HG03460 (cell line): ENCODE measurements at regions not wholly inside any gene's neighbourhood (a gene's known extent, or its start where the extent isn't known, plus 50 kb on each side); places are given as distances from the start of the nearest gene placed in this dataset.

Experiments
- ATAC-seq: cut with Tn5 transposase; IDR thresholded peaks from one replicate; pipeline ENCODE4 v1.9.1; 2021; ENCODE audit not compliant: unreplicated experiment

- no peak for ATAC-seq
These were observed 774.9 kb upstream of the ZNF608 start for GRCh38 chr5:125521289-125521688.

- no peak for ATAC-seq
These were observed 778.9 kb upstream of the ZNF608 start for GRCh38 chr5:125525356-125525755.

- no peak for ATAC-seq
These were observed 780.5 kb upstream of the ZNF608 start for GRCh38 chr5:125526966-125527365.

DNA sequence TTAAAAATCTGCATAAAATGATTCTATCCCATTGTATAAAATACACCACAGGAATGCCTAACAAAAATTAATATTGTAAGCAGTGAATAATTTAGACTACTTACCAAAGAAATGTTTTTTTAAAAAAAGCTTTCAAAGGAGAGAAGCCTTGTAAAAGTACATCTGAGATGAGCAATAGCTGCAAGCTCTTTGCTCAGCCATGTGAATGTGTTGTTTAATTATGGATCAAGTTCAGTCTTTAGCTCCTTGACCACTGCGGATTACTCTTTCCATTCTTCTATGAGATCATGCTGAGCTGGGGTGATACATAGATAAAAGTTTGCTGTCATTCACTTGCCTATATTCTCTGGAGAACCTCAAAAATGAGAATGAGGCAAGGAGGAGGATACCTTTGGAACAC, 782.4 kb upstream of the ZNF608 start:
- no peak for ATAC-seq

- no peak for ATAC-seq
These were observed 784.6 kb upstream of the ZNF608 start for GRCh38 chr5:125530833-125531615.

- no peak for ATAC-seq
These were observed 789.7 kb upstream of the ZNF608 start for GRCh38 chr5:125536095-125536494.

- ATAC-seq, result no peak
These were observed 790.1 kb upstream of the ZNF608 start for GRCh38 chr5:125536582-125536981.

GRCh38 chr5:125537661-125538060, 791.2 kb upstream of the ZNF608 start:
- no peak for ATAC-seq

DNA sequence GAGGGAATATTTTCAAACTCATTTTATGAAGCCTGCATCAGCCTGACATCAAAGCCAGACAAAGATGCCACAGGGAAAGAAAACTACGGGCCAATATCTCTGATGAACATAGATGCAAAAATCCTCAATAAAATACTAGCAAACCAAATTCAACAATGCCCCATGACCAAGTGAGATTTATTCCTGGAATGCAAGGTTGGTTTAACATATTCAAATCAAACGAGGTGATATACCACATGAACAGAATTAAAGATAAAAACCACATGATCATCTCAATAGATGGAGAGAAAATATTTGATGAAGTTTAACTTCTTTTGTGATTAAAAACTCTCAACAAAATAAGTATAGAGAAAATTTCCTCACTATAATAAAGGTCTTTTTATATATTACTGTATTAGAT, 792.0 kb upstream of the ZNF608 start:
- no peak for ATAC-seq

- no peak for ATAC-seq
These were observed 794.6 kb upstream of the ZNF608 start for GRCh38 chr5:125541085-125541484.

- no peak for ATAC-seq
These were observed 803.0 kb upstream of the ZNF608 start for GRCh38 chr5:125549322-125549911.

DNA sequence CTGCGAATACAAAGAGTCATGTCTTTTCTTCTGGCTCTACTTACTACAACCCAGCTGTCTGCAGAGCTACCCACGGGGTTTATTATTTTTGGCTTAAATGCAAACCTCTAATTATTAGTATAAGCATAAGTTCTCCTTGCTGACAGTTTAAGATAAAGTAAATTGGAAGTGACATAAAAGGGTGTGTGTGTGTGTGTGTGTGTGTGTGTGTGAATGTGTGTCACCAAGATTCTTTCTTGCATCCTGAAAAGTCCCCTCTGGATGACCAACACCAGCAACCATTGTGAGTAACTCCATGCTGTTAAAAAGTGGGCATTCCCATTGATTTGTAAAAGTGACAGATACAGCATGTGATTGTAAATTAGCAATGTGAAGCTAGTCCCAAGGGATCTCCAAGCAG, 803.8 kb upstream of the ZNF608 start:
- ATAC-seq, result no peak

GRCh38 chr5:125551246-125551645, 804.8 kb upstream of the ZNF608 start:
- ATAC-seq, result no peak

GRCh38 chr5:125551797-125552196, 805.4 kb upstream of the ZNF608 start:
- ATAC-seq, result no peak

DNA sequence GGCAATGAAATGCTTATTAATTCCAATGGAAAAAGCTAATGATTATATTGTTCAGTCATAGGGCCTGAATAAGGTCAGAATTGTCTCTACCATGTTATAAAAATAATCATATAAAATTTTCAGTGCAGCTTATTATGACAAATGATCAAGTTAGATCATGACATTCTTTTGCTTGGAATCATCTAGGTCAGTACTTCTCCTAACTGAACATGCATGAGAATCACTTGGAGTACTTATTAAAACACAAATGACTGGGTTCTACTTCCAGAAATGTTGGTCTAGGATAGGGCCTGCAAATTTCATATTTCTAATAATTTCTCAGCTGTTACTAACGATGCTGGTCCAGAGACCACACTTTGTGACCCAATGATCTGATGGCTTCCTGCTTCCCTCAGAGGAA, 806.0 kb upstream of the ZNF608 start:
- no peak for ATAC-seq

- ATAC-seq, result no peak
These were observed 807.9 kb upstream of the ZNF608 start for GRCh38 chr5:125554355-125554754.

DNA sequence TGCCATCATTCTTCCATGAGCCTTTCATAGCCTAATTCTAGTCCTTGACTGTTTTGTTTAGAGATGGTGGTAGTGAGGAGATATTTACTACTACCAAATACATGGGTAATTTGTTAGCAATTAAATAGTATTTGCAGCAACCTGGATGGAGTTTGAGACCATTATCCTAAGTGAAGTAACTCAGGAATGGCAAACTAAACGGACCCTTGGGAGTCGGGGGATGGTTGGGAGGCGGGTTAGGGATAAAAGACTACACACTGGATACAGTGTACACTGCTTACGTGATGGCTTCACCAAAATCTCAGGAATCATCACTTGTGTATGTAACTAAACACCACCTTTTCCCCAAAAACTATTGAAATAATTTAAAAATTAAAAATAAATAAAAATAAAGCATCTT, 809.2 kb upstream of the ZNF608 start:
- no peak for ATAC-seq

- ATAC-seq, result no peak
These were observed 811.6 kb upstream of the ZNF608 start for GRCh38 chr5:125558016-125558415.

DNA sequence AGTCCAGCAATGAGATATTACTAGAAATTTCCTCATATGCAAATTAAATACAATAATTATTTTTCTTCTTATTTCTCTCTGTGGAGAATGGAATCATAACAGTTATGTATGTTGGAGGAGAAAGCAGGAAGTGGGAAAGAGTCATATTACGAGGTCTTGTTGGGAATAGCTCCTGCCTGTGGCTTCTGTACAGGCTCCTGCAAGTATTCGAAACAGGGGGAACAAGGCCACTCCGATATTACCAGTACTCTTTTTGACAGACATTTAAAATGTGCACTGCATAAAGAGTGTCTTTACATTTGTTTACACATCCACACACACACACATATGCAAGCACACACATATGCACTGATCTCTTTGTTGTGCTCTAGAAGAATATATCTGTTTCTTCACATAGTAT, 812.0 kb upstream of the ZNF608 start:
- no peak for ATAC-seq

- no peak for ATAC-seq
These were observed 812.9 kb upstream of the ZNF608 start for GRCh38 chr5:125559296-125559695.

- ATAC-seq, result no peak
These were observed 814.2 kb upstream of the ZNF608 start for GRCh38 chr5:125560476-125561225.

DNA sequence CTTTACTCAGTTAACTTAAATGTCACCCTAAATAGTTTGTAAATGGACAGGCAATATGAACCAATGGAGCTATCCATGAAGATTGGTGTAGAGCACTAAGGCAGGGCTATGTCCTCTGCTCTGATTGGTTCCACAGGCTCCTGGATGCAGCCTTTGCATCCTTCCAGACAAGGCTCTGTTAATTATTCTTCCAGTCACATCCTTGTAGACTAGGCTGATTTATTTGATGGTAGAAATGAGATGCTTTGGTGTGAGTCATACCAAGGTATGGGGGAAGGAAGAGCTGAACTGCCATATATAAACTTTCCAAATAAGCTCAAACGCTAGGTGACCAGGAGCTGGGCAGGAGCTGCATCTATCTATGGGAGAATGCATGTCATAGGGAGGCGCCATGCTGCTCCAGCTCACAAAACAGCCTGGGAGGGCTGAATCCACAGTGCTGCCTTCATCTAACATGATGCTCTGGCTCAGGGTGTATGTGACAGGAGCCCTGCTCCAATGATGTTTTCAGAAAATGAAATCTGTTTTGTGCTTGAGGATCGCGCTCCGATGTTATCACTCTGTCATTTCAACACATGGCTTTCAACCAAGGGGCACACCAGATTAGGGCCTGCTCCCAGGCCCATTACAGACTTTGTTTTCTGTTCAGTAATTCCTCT, 818.0 kb upstream of the ZNF608 start:
- no peak for ATAC-seq
